Loucy (cell line): ENCODE measurements at regions not wholly inside any gene's neighbourhood (a gene's known extent, or its start where the extent isn't known, plus 50 kb on each side); places are given as distances from the start of the nearest gene placed in this dataset.

Experiments used
- CTCF ChIP-seq: fragments of 200-600 bp; sonication (generic); conservative IDR thresholded peaks from 2 replicates; pipeline ENCODE4 v1.5.1; 2014; ENCODE audit warnings: mild to moderate bottlenecking, antibody characterized with exemption, low read length
- EZH2phosphoT487 ChIP-seq: fragments of 200-600 bp; IDR thresholded peaks from 2 replicates; pipeline ENCODE4 v1.6.1; 2018; ENCODE audit warnings: antibody characterized with exemption, mild to moderate bottlenecking, moderate library complexity, borderline replicate concordance

GRCh38 chr2:52210161-52210560, 1178.2 kb upstream of the NRXN1 start:
- TF ChIP-seq CTCF (no peak), EZH2phosphoT487 (no peak)
